ENCODE measurements at regions not wholly inside any gene's neighbourhood (a gene's known extent, or its start where the extent isn't known, plus 50 kb on each side); places are given as distances from the start of the nearest gene placed in this dataset.

GRCh38 chr1:184241446-184241845 is 145.4 kb upstream of the C1orf21 start:
- Histone ChIP-seq H2AFZ (replicated peaks; ENCODE audit: low read length, poor library complexity) (no peak overlapping the region), H3K9me1 (ENCODE audit: insufficient read depth, low read length) (peaks cover 6% of the 10 kb centered on the region; the same call in 1 of the 2 replicates), H2BK15ac (ENCODE audit: low read depth, low read length) (no peak overlapping the region), H3K27ac (ENCODE audit: insufficient read depth, low read length) (no peak overlapping the region), H2BK20ac (ENCODE audit: low read depth, low read length) (no peak overlapping the region), H3K14ac (replicated peaks; ENCODE audit: low read depth, low read length) (no peak overlapping the region), H2BK5ac (ENCODE audit: low read depth, low read length, poor library complexity, severe bottlenecking) (no peak overlapping the region), H4K8ac (ENCODE audit: low read depth in 2 of 2, low read length in 2 of 2) (no peak overlapping the region), H4K91ac (ENCODE audit: insufficient read depth, low read depth, low read length) (no peak overlapping the region), H2AK5ac (ENCODE audit: low read depth, low read length) (no peak overlapping the region; the same call in 1 of the 2 replicates), H3K79me1 (ENCODE audit: low read depth in 1 of 2, low read length in 2 of 2) (no peaks in the 10 kb centered on the region), H3K4ac (ENCODE audit: low read depth, low read length) (no peak overlapping the region), H2BK120ac (ENCODE audit: low read depth, low read length) (no peak overlapping the region), H3K9ac (ENCODE audit: low read depth, low read length) (no peak overlapping the region), H3K9me3 (ENCODE audit: control insufficient read depth, insufficient read depth, low read length) (peaks cover 2% of the 10 kb centered on the region; the same call in 1 of the 2 replicates), H3K18ac (ENCODE audit: low read depth, low read length) (no peak overlapping the region), H3K36me3 (ENCODE audit: control insufficient read depth, insufficient read depth, low read length) (no peaks in the 10 kb centered on the region), H3K23ac (ENCODE audit: low read depth, low read length) (no peak overlapping the region), H3K4me3 (ENCODE audit: insufficient read depth, low read depth, low read length) (no peak overlapping the region), H4K5ac (ENCODE audit: low read depth, low read length) (no peak overlapping the region), H4K20me1 (ENCODE audit: insufficient read depth, low read length) (peaks cover 2% of the 10 kb centered on the region; the same call in 1 of the 2 replicates), H3K4me1 (ENCODE audit: control insufficient read depth, insufficient read depth, low read length) (0 out of 2 replicates have a peak, but pooled peaks cover 2% of the 10 kb centered on the region), H3K27me3 (ENCODE audit: control insufficient read depth, insufficient read depth, low read length) (peaks cover 39% of the 10 kb centered on the region), H3K4me2 (ENCODE audit: low read depth, low read length) (no peak overlapping the region), H2AK9ac (replicated peaks; ENCODE audit: low read depth, low read length, poor library complexity) (no peak overlapping the region), H3K56ac (ENCODE audit: extremely low read depth, insufficient read depth, low read length) (no peak overlapping the region)
- BruUV-seq (replicated peaks): no TSS peak
- no CpG with 5 or more reads among the region's 2 CpGs for WGBS, 2 experiments (ENCODE audit: extremely low coverage in 2 of 2, insufficient read length in 1 of 2)
- DNase-seq: no peak
- ChIA-PET POLR2A (ENCODE audit: unreplicated experiment) (no interaction called here), CTCF (interaction anchor here (0.7 to 1.9 kb wide), 4 partner anchors 12 to 422 kb away, joined by 3 to 12 read pairs (median 7); no protein-coding TSS in a partner anchor)
- in situ Hi-C loops (cut with MboI; ENCODE audit: low sequenced_read_pairs): no loop called here
- no peak for ATAC-seq (ENCODE audit: low read depth)
- TF ChIP-seq BHLHE40 (IDR thresholded peaks at IDR 0.05; ENCODE audit: low read depth, low read length) (no peak), RCOR1 (IDR thresholded peaks at IDR 0.05; ENCODE audit: insufficient replicate concordance, low read length) (no peak), FOS (IDR thresholded peaks at IDR 0.05; ENCODE audit: low read depth, low read length) (no peak), RAD21 (IDR thresholded peaks at IDR 0.05; ENCODE audit: low read length) (no peak), CEBPB (IDR thresholded peaks at IDR 0.05; ENCODE audit: low read depth, low read length) (no peak), RFX5 (IDR thresholded peaks at IDR 0.05; ENCODE audit: low read depth, low read length) (no peak), CTCF (conservative IDR thresholded peaks at IDR 0.05; ENCODE audit: low read depth, low read length) (no peak), POLR2A (IDR thresholded peaks at IDR 0.05; ENCODE audit: low read depth, low read length) (no peak), NFE2L2 (IDR thresholded peaks at IDR 0.05; ENCODE audit: low read depth, low read length) (no peak), MXI1 (IDR thresholded peaks at IDR 0.05; ENCODE audit: borderline replicate concordance, low read depth, low read length) (no peak), MAFK (IDR thresholded peaks at IDR 0.05; ENCODE audit: low read depth, low read length) (no peak), MAZ (IDR thresholded peaks at IDR 0.05; ENCODE audit: borderline replicate concordance, low read depth, low read length) (no peak), CHD1 (IDR thresholded peaks at IDR 0.05; ENCODE audit: low read depth, low read length) (no peak), SMC3 (IDR thresholded peaks at IDR 0.05; ENCODE audit: low read depth, low read length) (no peak)
- TF ChIP-seq, protein P1, sequence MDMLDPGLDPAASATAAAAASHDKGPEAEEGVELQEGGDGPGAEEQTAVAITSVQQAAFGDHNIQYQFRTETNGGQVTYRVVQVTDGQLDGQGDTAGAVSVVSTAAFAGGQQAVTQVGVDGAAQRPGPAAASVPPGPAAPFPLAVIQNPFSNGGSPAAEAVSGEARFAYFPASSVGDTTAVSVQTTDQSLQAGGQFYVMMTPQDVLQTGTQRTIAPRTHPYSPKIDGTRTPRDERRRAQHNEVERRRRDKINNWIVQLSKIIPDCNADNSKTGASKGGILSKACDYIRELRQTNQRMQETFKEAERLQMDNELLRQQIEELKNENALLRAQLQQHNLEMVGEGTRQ (IDR thresholded peaks at IDR 0.05; ENCODE audit: low read depth, low read length): no peak
- TF ChIP-seq, protein P2, sequence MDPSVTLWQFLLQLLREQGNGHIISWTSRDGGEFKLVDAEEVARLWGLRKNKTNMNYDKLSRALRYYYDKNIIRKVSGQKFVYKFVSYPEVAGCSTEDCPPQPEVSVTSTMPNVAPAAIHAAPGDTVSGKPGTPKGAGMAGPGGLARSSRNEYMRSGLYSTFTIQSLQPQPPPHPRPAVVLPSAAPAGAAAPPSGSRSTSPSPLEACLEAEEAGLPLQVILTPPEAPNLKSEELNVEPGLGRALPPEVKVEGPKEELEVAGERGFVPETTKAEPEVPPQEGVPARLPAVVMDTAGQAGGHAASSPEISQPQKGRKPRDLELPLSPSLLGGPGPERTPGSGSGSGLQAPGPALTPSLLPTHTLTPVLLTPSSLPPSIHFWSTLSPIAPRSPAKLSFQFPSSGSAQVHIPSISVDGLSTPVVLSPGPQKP (IDR thresholded peaks at IDR 0.05; ENCODE audit: borderline replicate concordance, low read depth, low read length): no peak
- dilution Hi-C loops (cut with HindIII; ENCODE audit: low sequenced_read_pairs, unreplicated experiment): no loop called here
- intact Hi-C loops (cut with micrococcal nuclease): loop anchor here (5.0 kb wide), 1 partner anchor 146 kb away; the partner anchor contains the start of gene C1orf21
